H9 (cell line): ENCODE measurements at regions not wholly inside any gene's neighbourhood (a gene's known extent, or its start where the extent isn't known, plus 50 kb on each side); places are given as distances from the start of the nearest gene placed in this dataset.

Experiments used
- DNase-seq: peaks from one replicate; pipeline ENCODE4 v3.0.0-alpha.2; 2017
- H2AFZ ChIP-seq: one replicate; pipeline ENCODE4 v1.6.1; 2013; ENCODE audit warnings: mild to moderate bottlenecking, low read length, control low read depth, moderate library complexity
- H2AK5ac ChIP-seq: 2 replicates; pipeline ENCODE4 v1.6.1; 2013; ENCODE audit warnings: low read length, control low read depth, mixed read lengths; ENCODE audit not compliant: insufficient read length
- H2BK120ac ChIP-seq: one replicate; pipeline ENCODE4 v1.6.1; 2013; ENCODE audit warnings: low read depth, mild to moderate bottlenecking, low read length, control low read depth, inconsistent platforms; ENCODE audit not compliant: poor library complexity, severe bottlenecking
- H2BK12ac ChIP-seq: 2 replicates; pipeline ENCODE4 v1.6.1; 2013; ENCODE audit warnings: low read length, control low read depth, mixed read lengths, low read depth; ENCODE audit not compliant: insufficient read length
- H2BK15ac ChIP-seq: 2 replicates; pipeline ENCODE4 v1.6.1; 2013; ENCODE audit warnings: low read depth, low read length, control low read depth
- H2BK20ac ChIP-seq: one replicate; pipeline ENCODE4 v1.6.1; 2013; ENCODE audit warnings: low read depth, mild to moderate bottlenecking, low read length, control low read depth, inconsistent platforms; ENCODE audit not compliant: poor library complexity, severe bottlenecking
- H2BK5ac ChIP-seq: 2 replicates; pipeline ENCODE4 v1.6.1; 2013; ENCODE audit warnings: low read length, control low read depth, mixed read lengths; ENCODE audit not compliant: insufficient read length
- H3K14ac ChIP-seq: 2 replicates; pipeline ENCODE4 v1.6.1; 2013; ENCODE audit warnings: low read length, control low read depth; ENCODE audit not compliant: insufficient read depth
- H3K18ac ChIP-seq: 2 replicates; pipeline ENCODE4 v1.6.1; 2013; ENCODE audit warnings: low read depth, mild to moderate bottlenecking, mixed read lengths, low read length, control low read depth; ENCODE audit not compliant: insufficient read length
- H3K23ac ChIP-seq: 2 replicates; pipeline ENCODE4 v1.6.1; 2013; ENCODE audit warnings: low read length, control low read depth, mixed read lengths, low read depth; ENCODE audit not compliant: insufficient read length
- H3K23me2 ChIP-seq: 2 replicates; pipeline ENCODE4 v1.6.1; 2013; ENCODE audit warnings: low read depth, mild to moderate bottlenecking, mixed read lengths, low read length, control low read depth; ENCODE audit not compliant: insufficient read length, poor library complexity, severe bottlenecking
- H3K27ac ChIP-seq: 2 replicates; pipeline ENCODE4 v1.5.1; 2013; ENCODE audit warnings: low read length, control low read depth, mixed read lengths, low read depth; ENCODE audit not compliant: insufficient read length
- H3K27me3 ChIP-seq: 2 replicates; pipeline ENCODE4 v1.6.1; 2013; ENCODE audit warnings: low read length, control low read depth, inconsistent platforms; ENCODE audit not compliant: insufficient read depth
- H3K4ac ChIP-seq: 2 replicates; pipeline ENCODE4 v1.6.1; 2013; ENCODE audit warnings: low read depth, mild to moderate bottlenecking, control low read depth, inconsistent platforms, low read length, moderate library complexity
- H3K4me1 ChIP-seq: 2 replicates; pipeline ENCODE4 v1.6.1; 2013; ENCODE audit warnings: low read length, control low read depth, inconsistent platforms; ENCODE audit not compliant: insufficient read depth
- H3K4me2 ChIP-seq: 2 replicates; pipeline ENCODE4 v1.6.1; 2013; ENCODE audit warnings: low read length, control low read depth, mixed read lengths; ENCODE audit not compliant: insufficient read length, insufficient read depth
- H3K56ac ChIP-seq: 2 replicates; pipeline ENCODE4 v1.6.1; 2013; ENCODE audit warnings: low read depth, mild to moderate bottlenecking, mixed read lengths, low read length, control low read depth; ENCODE audit not compliant: insufficient read length
- H3K79me1 ChIP-seq: 2 replicates; pipeline ENCODE4 v1.6.1; 2013; ENCODE audit warnings: low read depth, mild to moderate bottlenecking, moderate library complexity, low read length, control low read depth, inconsistent platforms; ENCODE audit not compliant: insufficient read depth, poor library complexity, severe bottlenecking
- H3K79me2 ChIP-seq: 2 replicates; pipeline ENCODE4 v1.6.1; 2013; ENCODE audit warnings: low read length, control low read depth, inconsistent platforms; ENCODE audit not compliant: insufficient read depth
- H3K9ac ChIP-seq: 2 replicates; pipeline ENCODE4 v1.6.1; 2013; ENCODE audit warnings: low read length, control low read depth, mixed read lengths; ENCODE audit not compliant: insufficient read length; ENCODE audit errors: extremely low read depth
- H3K9me3 ChIP-seq: one replicate; pipeline ENCODE4 v1.6.1; 2013; ENCODE audit warnings: low read depth, low read length, inconsistent platforms; ENCODE audit not compliant: control insufficient read depth
- H3T11ph ChIP-seq: one replicate; pipeline ENCODE4 v1.6.1; 2013; ENCODE audit warnings: mild to moderate bottlenecking, low read length, control low read depth, inconsistent platforms
- H4K20me1 ChIP-seq: one replicate; pipeline ENCODE4 v1.6.1; 2013; ENCODE audit not compliant: control insufficient read depth, insufficient read length, insufficient read depth
- H4K5ac ChIP-seq: 2 replicates; pipeline ENCODE4 v1.6.1; 2013; ENCODE audit warnings: low read depth, mild to moderate bottlenecking, mixed read lengths, low read length, control low read depth; ENCODE audit not compliant: insufficient read length
- H4K8ac ChIP-seq: replicated peaks from 2 replicates; pipeline ENCODE4 v1.6.1; 2013; ENCODE audit warnings: low read length, control low read depth, mixed read lengths, low read depth; ENCODE audit not compliant: insufficient read length
- H4K91ac ChIP-seq: 2 replicates; pipeline ENCODE4 v1.6.1; 2013; ENCODE audit warnings: low read depth, mild to moderate bottlenecking, moderate library complexity, mixed read lengths, low read length, control low read depth; ENCODE audit not compliant: insufficient read length
- H3K27ac Mint-ChIP-seq, 3 experiments: 2 replicates in 2 of 3; 3 replicates in 1 of 3; pipeline ENCODE4 v1.8.0; 2020 to 2021; ENCODE audit warnings: mixed read lengths in 3 of 3, mild to moderate bottlenecking in 1 of 3, moderate library complexity in 1 of 3
- H3K27me3 Mint-ChIP-seq: 2 replicates; pipeline ENCODE4 v1.8.0; 2021; ENCODE audit warnings: low read depth, mild to moderate bottlenecking, moderate library complexity, mixed read lengths
- H3K36me3 Mint-ChIP-seq, 3 experiments: 2 replicates in 2 of 3; 3 replicates in 1 of 3; pipeline ENCODE4 v1.8.0; 2020 to 2021; ENCODE audit warnings: low read depth in 3 of 3, mixed read lengths in 3 of 3; ENCODE audit not compliant: insufficient read depth in 1 of 3
- H3K4me1 Mint-ChIP-seq, 2 experiments: 2 replicates each; pipeline ENCODE4 v1.8.0; 2020; ENCODE audit warnings: mixed read lengths in 2 of 2
- H3K4me3 Mint-ChIP-seq, 2 experiments: 2 replicates in 1 of 2; 3 replicates in 1 of 2; pipeline ENCODE4 v1.8.0; 2020 to 2021; ENCODE audit warnings: mild to moderate bottlenecking in 2 of 2, mixed read lengths in 2 of 2, moderate library complexity in 1 of 2
- H3K9me3 Mint-ChIP-seq, 2 experiments: 2 replicates in 1 of 2; 3 replicates in 1 of 2; pipeline ENCODE4 v1.8.0; 2020; ENCODE audit warnings: mild to moderate bottlenecking in 2 of 2, mixed read lengths in 2 of 2, moderate library complexity in 1 of 2
- TF ChIP-seq, protein P1 (sequence below): fragments of 200-600 bp; sonication (generic); conservative IDR thresholded peaks from 3 replicates; pipeline ENCODE4 v1.8.0; 2021; ENCODE audit warnings: antibody characterized with exemption, mild to moderate bottlenecking

DNA sequence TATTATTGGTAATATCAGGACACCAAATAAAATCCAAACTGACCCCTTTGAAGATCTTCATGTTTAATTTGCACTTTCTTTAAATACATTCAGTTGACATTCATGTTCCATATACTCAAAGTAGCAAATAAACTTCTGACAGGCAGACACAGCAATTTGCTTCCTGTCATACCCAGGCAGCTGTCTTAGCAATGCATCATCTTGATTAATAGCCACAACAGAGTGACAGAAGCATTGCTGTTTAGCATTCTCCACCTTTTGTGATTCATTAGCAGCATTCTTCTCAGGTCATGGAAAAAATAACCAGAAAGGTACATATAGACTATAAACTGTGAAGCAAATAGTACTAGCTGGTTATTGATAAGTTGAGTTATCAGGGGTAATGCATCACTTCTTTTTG is 366.8 kb downstream of the CYLC2 start:
- Histone ChIP-seq H3K18ac (no peak overlapping the region), H3K23me2 (no peaks in the 10 kb centered on the region), H3K9me3 (no peaks in the 10 kb centered on the region), H4K20me1 (no peaks in the 10 kb centered on the region), H3K9ac (no peak overlapping the region), H2BK20ac (no peak overlapping the region), H3K79me1 (no peaks in the 10 kb centered on the region), H3K27ac (no peak overlapping the region), H3K56ac (no peak overlapping the region), H3K79me2 (no peaks in the 10 kb centered on the region), H3K4me2 (no peak overlapping the region), H2AK5ac (no peak overlapping the region), H2BK5ac (no peak overlapping the region), H3K27me3 (no peaks in the 10 kb centered on the region), H2BK12ac (no peak overlapping the region), H2BK15ac (no peak overlapping the region), H4K8ac (no peak overlapping the region), H3K23ac (no peak overlapping the region), H2AFZ (no peak overlapping the region), H3K4ac (no peak overlapping the region), H4K5ac (no peak overlapping the region), H3T11ph (no peak overlapping the region), H2BK120ac (no peak overlapping the region), H3K14ac (no peak overlapping the region), H3K4me1 (no peaks in the 10 kb centered on the region), H4K91ac (no peak overlapping the region)
- H3K36me3 Mint-ChIP-seq, result peaks cover 0 to 3% (median 0%) of the 10 kb centered on the region in 3 experiments; a peak in 1 of 7 replicates
- no peak overlapping the region for H3K27ac Mint-ChIP-seq
- no peaks in the 10 kb centered on the region for H3K4me1 Mint-ChIP-seq
- DNase-seq, result no peak
- H3K9me3 Mint-ChIP-seq, result no peaks in the 10 kb centered on the region
- TF ChIP-seq, protein P1, sequence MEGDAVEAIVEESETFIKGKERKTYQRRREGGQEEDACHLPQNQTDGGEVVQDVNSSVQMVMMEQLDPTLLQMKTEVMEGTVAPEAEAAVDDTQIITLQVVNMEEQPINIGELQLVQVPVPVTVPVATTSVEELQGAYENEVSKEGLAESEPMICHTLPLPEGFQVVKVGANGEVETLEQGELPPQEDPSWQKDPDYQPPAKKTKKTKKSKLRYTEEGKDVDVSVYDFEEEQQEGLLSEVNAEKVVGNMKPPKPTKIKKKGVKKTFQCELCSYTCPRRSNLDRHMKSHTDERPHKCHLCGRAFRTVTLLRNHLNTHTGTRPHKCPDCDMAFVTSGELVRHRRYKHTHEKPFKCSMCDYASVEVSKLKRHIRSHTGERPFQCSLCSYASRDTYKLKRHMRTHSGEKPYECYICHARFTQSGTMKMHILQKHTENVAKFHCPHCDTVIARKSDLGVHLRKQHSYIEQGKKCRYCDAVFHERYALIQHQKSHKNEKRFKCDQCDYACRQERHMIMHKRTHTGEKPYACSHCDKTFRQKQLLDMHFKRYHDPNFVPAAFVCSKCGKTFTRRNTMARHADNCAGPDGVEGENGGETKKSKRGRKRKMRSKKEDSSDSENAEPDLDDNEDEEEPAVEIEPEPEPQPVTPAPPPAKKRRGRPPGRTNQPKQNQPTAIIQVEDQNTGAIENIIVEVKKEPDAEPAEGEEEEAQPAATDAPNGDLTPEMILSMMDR, result no peak
- no peak overlapping the region for H3K4me3 Mint-ChIP-seq
- H3K27me3 Mint-ChIP-seq, result no peaks in the 10 kb centered on the region
